T-helper 2 cell (primary cell): ENCODE measurements at regions not wholly inside any gene's neighbourhood (a gene's known extent, or its start where the extent isn't known, plus 50 kb on each side); places are given as distances from the start of the nearest gene placed in this dataset.
"Not testable (repeated sequence)": the region's sequence is repeated elsewhere in the genome, so short reads cannot be mapped to it uniquely, and the experiment has no call there.

ENCODE experiments used
- DNase-seq, 5 experiments: peaks; one replicate each; pipeline versions ENCODE4 v3.0.0 to v3.0.0-alpha.2; 2012 to 2022

- no peak for DNase-seq
Measured at GRCh38 chr21:35559128-35559828, 501.0 kb downstream of the SETD4 start.

GRCh38 chr21:35556536-35556935 lies 503.8 kb downstream of the SETD4 start:
- no peak for DNase-seq

- not testable (repeated sequence) for DNase-seq
Measured at GRCh38 chr21:35552483-35552882, 503.4 kb upstream of the RUNX1 start.

GRCh38 chr21:35548904-35549615 lies 500.0 kb upstream of the RUNX1 start:
- no peak for DNase-seq

- no peak for DNase-seq
Measured at GRCh38 chr21:35547946-35548774, 499.1 kb upstream of the RUNX1 start.

GRCh38 chr21:35543746-35544145 lies 494.6 kb upstream of the RUNX1 start:
- no peak for DNase-seq

GRCh38 chr21:35540950-35541638 lies 492.0 kb upstream of the RUNX1 start:
- DNase-seq = no peak

GRCh38 chr21:35538386-35538785 lies 489.3 kb upstream of the RUNX1 start:
- no peak for DNase-seq

GRCh38 chr21:35537604-35538003 lies 488.5 kb upstream of the RUNX1 start:
- no peak for DNase-seq

GRCh38 chr21:35533893-35534292 lies 484.8 kb upstream of the RUNX1 start:
- DNase-seq = no peak

GRCh38 chr21:35530766-35531165 lies 481.7 kb upstream of the RUNX1 start:
- no peak for DNase-seq

- peak in 2 of 5 experiments; percentile 10 to 77 for DNase-seq
Measured at GRCh38 chr21:35529171-35529863, 480.2 kb upstream of the RUNX1 start.

GRCh38 chr21:35528116-35529042 lies 479.3 kb upstream of the RUNX1 start:
- DNase-seq = peak in 3 of 5 experiments; percentile 9 to 67 (median 13)

- no peak for DNase-seq
Measured at GRCh38 chr21:35527358-35527757, 478.3 kb upstream of the RUNX1 start.

GRCh38 chr21:35525443-35525842 lies 476.3 kb upstream of the RUNX1 start:
- DNase-seq = peak in 1 of 5 experiments; percentile 63

GRCh38 chr21:35521852-35522505 lies 472.9 kb upstream of the RUNX1 start:
- no peak for DNase-seq

- no peak for DNase-seq
Measured at GRCh38 chr21:35521293-35521692, 472.2 kb upstream of the RUNX1 start.

GRCh38 chr21:35520856-35521255 lies 471.8 kb upstream of the RUNX1 start:
- no peak for DNase-seq

GRCh38 chr21:35520302-35520701 lies 471.2 kb upstream of the RUNX1 start:
- no peak for DNase-seq

GRCh38 chr21:35517865-35518264 lies 468.8 kb upstream of the RUNX1 start:
- DNase-seq = no peak
